SK-N-SH (cell line): ENCODE measurements at regions not wholly inside any gene's neighbourhood (a gene's known extent, or its start where the extent isn't known, plus 50 kb on each side); places are given as distances from the start of the nearest gene placed in this dataset.

Experiments
- CTCF ChIA-PET: fragments of 300-600, 350-600 bp; formaldehyde crosslinking; extraction: SDS; loops from one replicate; lab custom pipeline; 2021; lab: Yijun Ruan, JAX
- POLR2A ChIA-PET: fragments of 350-600 bp; sonication (Branson Sonifier 250); formaldehyde crosslinking; extraction: SDS; loops from one replicate; lab custom pipeline; 2020; ENCODE audit warnings: antibody characterized with exemption, inconsistent platforms; lab: Yijun Ruan, JAX
- DNase-seq: peaks from one replicate; pipeline ENCODE4 v3.0.0; 2012
- H2AFZ ChIP-seq: fragments of 200-600 bp; sonication (generic); 2 replicates; pipeline ENCODE4 v1.8.1; 2016; ENCODE audit warnings: antibody characterized with exemption, mild to moderate bottlenecking, low read depth
- H3F3A ChIP-seq: fragments of 200-600 bp; sonication (generic); replicated peaks from 2 replicates; pipeline ENCODE3; 2016; ENCODE audit warnings: antibody characterized with exemption, mild to moderate bottlenecking; ENCODE audit not compliant: insufficient read depth
- H3K27ac ChIP-seq, 2 experiments: fragments of 200-500 bp in 1 of 2; fragments of 200-600 bp in 1 of 2; sonication (Bioruptor generic) in 1 of 2; sonication (generic), shearing (Covaris generic) in 1 of 2; 2 replicates each; pipeline versions ENCODE4 v1.5.1 to v1.6.1; 2014 to 2016; ENCODE audit warnings: low read depth in 2 of 2, inconsistent platforms in 1 of 2, low read length in 1 of 2, mild to moderate bottlenecking in 1 of 2, mixed read lengths in 1 of 2
- H3K27me3 ChIP-seq: fragments of 200-600 bp; sonication (generic), shearing (Covaris generic); 2 replicates; pipeline ENCODE4 v1.6.1; 2016; ENCODE audit warnings: mixed run types; ENCODE audit not compliant: insufficient read depth
- H3K36me3 ChIP-seq, 2 experiments: fragments of 200-500 bp in 1 of 2; fragments of 200-600 bp in 1 of 2; sonication (Bioruptor generic) in 1 of 2; sonication (generic) in 1 of 2; replicated peaks in 1 of 2; 2 replicates each; pipeline versions ENCODE3 to v1.5.1; 2014 to 2016; ENCODE audit warnings: low read length in 1 of 2, mild to moderate bottlenecking in 1 of 2; ENCODE audit not compliant: insufficient read depth in 2 of 2, control insufficient read depth in 1 of 2
- H3K4me1 ChIP-seq, 2 experiments: fragments of 200-500 bp in 1 of 2; fragments of 200-600 bp in 1 of 2; sonication (Bioruptor generic) in 1 of 2; sonication (generic), shearing (Covaris generic) in 1 of 2; 2 replicates each; pipeline versions ENCODE4 v1.5.1 to v1.6.1; 2014 to 2016; ENCODE audit warnings: low read depth in 1 of 2, low read length in 1 of 2, mixed run types in 1 of 2; ENCODE audit not compliant: insufficient read depth in 2 of 2, control insufficient read depth in 1 of 2
- H3K4me2 ChIP-seq: fragments of 200-600 bp; sonication (generic), shearing (Covaris generic); 2 replicates; pipeline ENCODE4 v1.6.1; 2017; ENCODE audit warnings: mixed run types
- H3K4me3 ChIP-seq, 2 experiments: fragments of 200-500 bp in 1 of 2; fragments of 200-600 bp in 1 of 2; sonication (Bioruptor generic) in 1 of 2; sonication (generic), shearing (Covaris generic) in 1 of 2; 2 replicates each; pipeline versions ENCODE4 v1.5.1 to v1.8.1; 2014 to 2016; ENCODE audit warnings: low read depth in 2 of 2, inconsistent platforms in 1 of 2, low read length in 1 of 2, mild to moderate bottlenecking in 1 of 2, mixed read lengths in 1 of 2, moderate library complexity in 1 of 2
- H3K79me2 ChIP-seq: fragments of 200-600 bp; sonication (generic); 2 replicates; pipeline ENCODE4 v1.8.1; 2017; ENCODE audit warnings: mild to moderate bottlenecking; ENCODE audit not compliant: insufficient read depth
- H3K9ac ChIP-seq: fragments of 200-600 bp; sonication (generic); 2 replicates; pipeline ENCODE4 v1.6.1; 2017; ENCODE audit warnings: mixed run types
- H3K9me2 ChIP-seq: fragments of 200-600 bp; sonication (generic); 2 replicates; pipeline ENCODE4 v1.6.1; 2017; ENCODE audit warnings: mixed run types
- H3K9me3 ChIP-seq: fragments of 200-600 bp; sonication (generic); 2 replicates; pipeline ENCODE4 v1.6.1; 2017; ENCODE audit warnings: mixed run types, mild to moderate bottlenecking, moderate library complexity
- H4K20me1 ChIP-seq: fragments of 200-600 bp; sonication (generic); 2 replicates; pipeline ENCODE4 v1.6.1; 2017; ENCODE audit warnings: mild to moderate bottlenecking, mixed run types; ENCODE audit not compliant: insufficient read depth
- CHD2 ChIP-seq: fragments of 150-350 bp; IDR thresholded peaks from 2 replicates; pipeline ENCODE4 v1.6.1; 2018; ENCODE audit warnings: low read length; ENCODE audit not compliant: partially characterized antibody
- CTCF ChIP-seq: fragments of 200-600 bp; sonication (generic); IDR thresholded peaks from 2 replicates; pipeline ENCODE4 v1.6.1; 2017; ENCODE audit warnings: antibody characterized with exemption, mild to moderate bottlenecking, moderate library complexity
- EP300 ChIP-seq, 2 experiments: IDR thresholded peaks; 2 replicates each; pipeline versions ENCODE4 v1.4.0 to v1.6.1; 2012; ENCODE audit warnings: borderline replicate concordance in 1 of 2, low read depth in 1 of 2, low read length in 1 of 2
- EZH2phosphoT487 ChIP-seq: fragments of 200-600 bp; sonication (generic); IDR thresholded peaks from 2 replicates; pipeline ENCODE4 v1.6.1; 2017; ENCODE audit warnings: low read depth, mixed run types, mild to moderate bottlenecking, antibody characterized with exemption, moderate library complexity, borderline replicate concordance
- FOSL2 ChIP-seq: IDR thresholded peaks from 2 replicates; pipeline ENCODE4 v1.4.0; 2012; ENCODE audit warnings: low read depth, mild to moderate bottlenecking, moderate library complexity, borderline replicate concordance
- FOXM1 ChIP-seq: IDR thresholded peaks from 2 replicates; pipeline ENCODE4 v1.4.0; 2012; ENCODE audit warnings: low read depth, mild to moderate bottlenecking
- GABPA ChIP-seq: IDR thresholded peaks from 2 replicates; pipeline ENCODE4 v1.4.0; 2012; ENCODE audit warnings: low read depth, mild to moderate bottlenecking
- IRF3 ChIP-seq: fragments of 150-350 bp; IDR thresholded peaks from 2 replicates; pipeline ENCODE4 v1.6.1; 2016; ENCODE audit warnings: mild to moderate bottlenecking, low read depth, low read length
- JUND ChIP-seq: IDR thresholded peaks from 2 replicates; pipeline ENCODE4 v1.4.0; 2012
- MEF2A ChIP-seq: IDR thresholded peaks from 2 replicates; pipeline ENCODE4 v1.4.0; 2012; ENCODE audit warnings: low read depth, borderline replicate concordance
- REST ChIP-seq: IDR thresholded peaks from 2 replicates; pipeline ENCODE4 v1.6.1; 2012; ENCODE audit warnings: mild to moderate bottlenecking, low read depth, low read length, moderate library complexity
- TAF1 ChIP-seq: IDR thresholded peaks from 2 replicates; pipeline ENCODE4 v1.6.1; 2012; ENCODE audit warnings: low read depth, mild to moderate bottlenecking, low read length, moderate library complexity, borderline replicate concordance
- YY1 ChIP-seq: IDR thresholded peaks from 2 replicates; pipeline ENCODE4 v1.4.0; 2012; ENCODE audit warnings: low read depth, mild to moderate bottlenecking
- WGBS: methylation state at CpG from one replicate; pipeline ENCODE4 v1.1.6; 2017; ENCODE audit warnings: low lambda C conversion rate; 5-methylcytosine and 5-hydroxymethylcytosine counted together

GRCh38 chr3:18767756-18768303 lies 342.7 kb upstream of the SATB1 start:
- Histone ChIP-seq H3K27me3 (no peaks in the 10 kb centered on the region), H3K79me2 (no peaks in the 10 kb centered on the region), H3K9me2 (no peaks in the 10 kb centered on the region), H3K9ac (no peak overlapping the region), H3K36me3 (no peaks in the 10 kb centered on the region), H3K9me3 (no peaks in the 10 kb centered on the region), H3K27ac (no peak overlapping the region), H3K4me2 (no peak overlapping the region), H3F3A (no peaks in the 10 kb centered on the region), H3K4me3 (no peak overlapping the region), H4K20me1 (no peaks in the 10 kb centered on the region), H2AFZ (no peak overlapping the region), H3K4me1 (no peaks in the 10 kb centered on the region)
- no peak for DNase-seq
- 68% methylated on average over 6 of the region's 6 CpGs for WGBS
- CTCF ChIA-PET, result interaction anchor here (0.7 to 2.2 kb wide), 3 partner anchors 9 to 10 kb away, joined by 3 to 11 read pairs (median 4); no protein-coding TSS in a partner anchor
- TF ChIP-seq GABPA (no peak), CTCF (no peak), EP300 (IDR thresholded peaks at IDR 0.05; ENCODE audit: borderline replicate concordance in 1 of 2, low read depth in 1 of 2, low read length in 1 of 2) (no peak), IRF3 (no peak), REST (no peak), YY1 (no peak), CHD2 (no peak), JUND (no peak), TAF1 (no peak), EZH2phosphoT487 (no peak), FOSL2 (no peak), MEF2A (no peak), FOXM1 (no peak)
- POLR2A ChIA-PET, result no interaction called here
